NCI-H82 treated with DMSO at 0.1 percent for 48 hours (cell line): ENCODE measurements at regions not wholly inside any gene's neighbourhood (a gene's known extent, or its start where the extent isn't known, plus 50 kb on each side); places are given as distances from the start of the nearest gene placed in this dataset.

Source experiments
- DNase-seq: peaks from one replicate; lab custom pipeline; 2025; ENCODE audit not compliant: unreplicated experiment; lab: John Stamatoyannopoulos, UW

GRCh38 chr9:26334706-26335105, 557.9 kb downstream of the CAAP1 start:
- no peak for DNase-seq

GRCh38 chr9:26331223-26331622, 561.4 kb downstream of the CAAP1 start:
- DNase-seq = no peak

- DNase-seq = no peak
Measured at GRCh38 chr9:26329974-26330373, 562.6 kb downstream of the CAAP1 start.

GRCh38 chr9:26326563-26326962, 566.0 kb downstream of the CAAP1 start:
- peak; percentile 29 for DNase-seq

GRCh38 chr9:26325444-26325829, 567.2 kb downstream of the CAAP1 start:
- DNase-seq = no peak

GRCh38 chr9:26324786-26325443, 567.7 kb downstream of the CAAP1 start:
- DNase-seq = no peak

GRCh38 chr9:26321935-26322334, 570.7 kb downstream of the CAAP1 start:
- DNase-seq = no peak

- no peak for DNase-seq
Measured at GRCh38 chr9:26319859-26320258, 572.7 kb downstream of the CAAP1 start.

GRCh38 chr9:26313108-26313507, 579.5 kb downstream of the CAAP1 start:
- no peak for DNase-seq

GRCh38 chr9:26311463-26311995, 581.1 kb downstream of the CAAP1 start:
- no peak for DNase-seq

GRCh38 chr9:26310294-26310693, 582.3 kb downstream of the CAAP1 start:
- no peak for DNase-seq

GRCh38 chr9:26308328-26308727, 584.3 kb downstream of the CAAP1 start:
- no peak for DNase-seq

- DNase-seq = no peak
Measured at GRCh38 chr9:26301659-26302058, 590.9 kb downstream of the CAAP1 start.

- no peak for DNase-seq
Measured at GRCh38 chr9:26301046-26301445, 591.6 kb downstream of the CAAP1 start.

- no peak for DNase-seq
Measured at GRCh38 chr9:26296910-26297572, 595.6 kb downstream of the CAAP1 start.

- DNase-seq = no peak
Measured at GRCh38 chr9:26292943-26293342, 599.7 kb downstream of the CAAP1 start.

- DNase-seq = no peak
Measured at GRCh38 chr9:26271495-26272122, 593.4 kb upstream of the TUSC1 start.

GRCh38 chr9:26266146-26266793, 588.0 kb upstream of the TUSC1 start:
- DNase-seq = no peak

GRCh38 chr9:26264709-26265601, 586.7 kb upstream of the TUSC1 start:
- no peak for DNase-seq

GRCh38 chr9:26263478-26263877, 585.2 kb upstream of the TUSC1 start:
- DNase-seq = no peak
